PFSK-1 (cell line): ENCODE measurements at regions not wholly inside any gene's neighbourhood (a gene's known extent, or its start where the extent isn't known, plus 50 kb on each side); places are given as distances from the start of the nearest gene placed in this dataset.

ENCODE experiments used
- FOXP2 ChIP-seq: optimal IDR thresholded peaks from 2 replicates; pipeline ENCODE3; 2011; ENCODE audit warnings: borderline replicate concordance, control low read depth, inconsistent platforms; ENCODE audit not compliant: insufficient read depth; ENCODE audit errors: extremely low read length, extremely low read depth
- POLR2AphosphoS5 ChIP-seq: IDR thresholded peaks from 2 replicates; pipeline ENCODE4 v1.6.1; 2012; ENCODE audit warnings: low read depth, mild to moderate bottlenecking, control low read depth, low read length, moderate library complexity
- REST ChIP-seq, 2 experiments: IDR thresholded peaks; 2 replicates each; pipeline versions ENCODE4 v1.6.1 to v1.8.0; 2011 to 2012; ENCODE audit warnings: low read depth in 2 of 2, low read length in 2 of 2, control low read depth in 1 of 2, inconsistent platforms in 1 of 2, mild to moderate bottlenecking in 1 of 2, moderate library complexity in 1 of 2; ENCODE audit not compliant: insufficient read depth in 1 of 2
- SIN3A ChIP-seq: IDR thresholded peaks from 2 replicates; pipeline ENCODE4 v1.6.1; 2012; ENCODE audit warnings: mild to moderate bottlenecking, low read length, moderate library complexity, borderline replicate concordance; ENCODE audit not compliant: insufficient read depth
- TAF1 ChIP-seq: IDR thresholded peaks from 2 replicates; pipeline ENCODE4 v1.6.1; 2012; ENCODE audit warnings: low read length, control low read depth, borderline replicate concordance; ENCODE audit not compliant: insufficient read depth

- TF ChIP-seq SIN3A (no peak), TAF1 (no peak), POLR2AphosphoS5 (no peak), REST (IDR thresholded peaks at IDR 0.05; ENCODE audit: insufficient read depth in 1 of 2, low read depth in 2 of 2, low read length in 2 of 2) (no peak), FOXP2 (no peak)
Measured at GRCh38 chr12:3989218-3989550, 116.0 kb upstream of the PARP11 start.

- TF ChIP-seq REST (IDR thresholded peaks at IDR 0.05; ENCODE audit: insufficient read depth in 1 of 2, low read depth in 2 of 2, low read length in 2 of 2), result no peak
- TF ChIP-seq SIN3A, result no peak
- no peak for TF ChIP-seq FOXP2
Measured at GRCh38 chr12:3988519-3989217, 115.5 kb upstream of the PARP11 start.

GRCh38 chr12:3987571-3987970 is 114.4 kb upstream of the PARP11 start:
- no peak for TF ChIP-seq REST (IDR thresholded peaks at IDR 0.05; ENCODE audit: insufficient read depth in 1 of 2, low read depth in 2 of 2, low read length in 2 of 2)
- no peak for TF ChIP-seq POLR2AphosphoS5
- no peak for TF ChIP-seq TAF1
- no peak for TF ChIP-seq SIN3A
- TF ChIP-seq FOXP2, result no peak

GRCh38 chr12:3980504-3981272 is 107.5 kb upstream of the PARP11 start:
- TF ChIP-seq POLR2AphosphoS5 (no peak), SIN3A (no peak), REST (IDR thresholded peaks at IDR 0.05; ENCODE audit: insufficient read depth in 1 of 2, low read depth in 2 of 2, low read length in 2 of 2) (no peak), TAF1 (no peak), FOXP2 (no peak)

- TF ChIP-seq FOXP2 (no peak), TAF1 (no peak), REST (IDR thresholded peaks at IDR 0.05; ENCODE audit: insufficient read depth in 1 of 2, low read depth in 2 of 2, low read length in 2 of 2) (no peak), SIN3A (no peak), POLR2AphosphoS5 (no peak)
Measured at GRCh38 chr12:3977621-3978020, 104.4 kb upstream of the PARP11 start.
